ENCODE measurements at regions not wholly inside any gene's neighbourhood (a gene's known extent, or its start where the extent isn't known, plus 50 kb on each side); places are given as distances from the start of the nearest gene placed in this dataset.

DNA sequence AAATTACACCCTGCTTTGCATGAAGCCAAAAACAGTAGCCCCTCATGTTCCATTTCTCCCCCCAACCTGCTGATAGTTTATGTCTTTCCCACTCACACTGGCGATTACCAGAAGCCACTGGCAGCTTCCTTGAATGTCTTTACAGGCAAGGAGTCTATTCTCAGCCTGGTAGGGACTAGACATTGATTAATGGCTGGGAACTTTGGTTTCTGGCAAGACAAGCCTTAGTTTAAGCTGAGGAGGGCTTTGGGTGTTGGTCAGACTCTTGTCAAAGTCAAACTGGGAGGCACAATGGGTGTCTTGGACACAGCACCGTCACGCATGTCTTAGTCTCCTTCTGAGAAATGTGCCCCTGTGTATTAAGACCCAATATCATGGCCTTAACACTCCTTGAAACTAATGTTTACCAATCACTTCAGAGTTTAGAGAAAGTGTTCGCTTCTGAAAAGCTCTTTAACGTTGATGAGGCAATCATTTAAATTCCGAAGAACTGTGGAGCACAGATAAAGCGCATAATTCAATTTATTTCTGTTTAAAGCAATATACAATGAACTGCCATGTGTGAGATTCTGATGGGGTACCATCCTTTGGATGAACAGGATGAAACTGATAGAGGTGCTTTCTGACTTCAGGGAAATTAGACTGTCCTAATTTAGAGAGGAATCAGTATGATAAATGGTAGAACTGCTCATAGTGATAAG lies 53.9 kb upstream of the CPEB4 start:
- TF ChIP-seq POLR2AphosphoS5 (IDR thresholded peaks at IDR 0.05) (no peak), POLR2A (IDR thresholded peaks at IDR 0.05) (no peak), EP300 (IDR thresholded peaks at IDR 0.05) (no peak)
- TF ChIP-seq, protein P1, sequence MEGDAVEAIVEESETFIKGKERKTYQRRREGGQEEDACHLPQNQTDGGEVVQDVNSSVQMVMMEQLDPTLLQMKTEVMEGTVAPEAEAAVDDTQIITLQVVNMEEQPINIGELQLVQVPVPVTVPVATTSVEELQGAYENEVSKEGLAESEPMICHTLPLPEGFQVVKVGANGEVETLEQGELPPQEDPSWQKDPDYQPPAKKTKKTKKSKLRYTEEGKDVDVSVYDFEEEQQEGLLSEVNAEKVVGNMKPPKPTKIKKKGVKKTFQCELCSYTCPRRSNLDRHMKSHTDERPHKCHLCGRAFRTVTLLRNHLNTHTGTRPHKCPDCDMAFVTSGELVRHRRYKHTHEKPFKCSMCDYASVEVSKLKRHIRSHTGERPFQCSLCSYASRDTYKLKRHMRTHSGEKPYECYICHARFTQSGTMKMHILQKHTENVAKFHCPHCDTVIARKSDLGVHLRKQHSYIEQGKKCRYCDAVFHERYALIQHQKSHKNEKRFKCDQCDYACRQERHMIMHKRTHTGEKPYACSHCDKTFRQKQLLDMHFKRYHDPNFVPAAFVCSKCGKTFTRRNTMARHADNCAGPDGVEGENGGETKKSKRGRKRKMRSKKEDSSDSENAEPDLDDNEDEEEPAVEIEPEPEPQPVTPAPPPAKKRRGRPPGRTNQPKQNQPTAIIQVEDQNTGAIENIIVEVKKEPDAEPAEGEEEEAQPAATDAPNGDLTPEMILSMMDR (IDR thresholded peaks at IDR 0.05): no peak
